Endothelial cell (in vitro differentiated cells): ENCODE measurements at regions not wholly inside any gene's neighbourhood (a gene's known extent, or its start where the extent isn't known, plus 50 kb on each side); places are given as distances from the start of the nearest gene placed in this dataset.

Source experiments
- DNase-seq: peaks from one replicate; pipeline ENCODE4 v3.0.0; 2021; ENCODE audit warnings: low spot score
- H3K27ac Mint-ChIP-seq: one replicate; pipeline ENCODE4 v1.8.0; 2021; ENCODE audit warnings: mixed read lengths, inconsistent platforms; ENCODE audit not compliant: unreplicated experiment
- H3K27me3 Mint-ChIP-seq: one replicate; pipeline ENCODE4 v1.8.0; 2021; ENCODE audit warnings: mild to moderate bottlenecking, moderate library complexity, mixed read lengths, inconsistent platforms; ENCODE audit not compliant: unreplicated experiment
- H3K36me3 Mint-ChIP-seq: one replicate; pipeline ENCODE4 v1.8.0; 2021; ENCODE audit warnings: mild to moderate bottlenecking, low read depth, mixed read lengths, inconsistent platforms; ENCODE audit not compliant: unreplicated experiment
- H3K4me1 Mint-ChIP-seq: one replicate; pipeline ENCODE4 v1.8.0; 2021; ENCODE audit warnings: mild to moderate bottlenecking, mixed read lengths, inconsistent platforms; ENCODE audit not compliant: unreplicated experiment
- H3K4me3 Mint-ChIP-seq: one replicate; pipeline ENCODE4 v1.8.0; 2021; ENCODE audit warnings: mild to moderate bottlenecking, mixed read lengths, inconsistent platforms; ENCODE audit not compliant: unreplicated experiment
- H3K9me3 Mint-ChIP-seq: one replicate; pipeline ENCODE4 v1.8.0; 2021; ENCODE audit warnings: mixed read lengths, inconsistent platforms; ENCODE audit not compliant: unreplicated experiment
- CTCF ChIP-seq: fragments of 200-600 bp; sonication (generic); IDR thresholded peaks from one replicate; pipeline ENCODE4 v1.5.0; 2021; ENCODE audit warnings: antibody characterized with exemption; ENCODE audit not compliant: unreplicated experiment

DNA sequence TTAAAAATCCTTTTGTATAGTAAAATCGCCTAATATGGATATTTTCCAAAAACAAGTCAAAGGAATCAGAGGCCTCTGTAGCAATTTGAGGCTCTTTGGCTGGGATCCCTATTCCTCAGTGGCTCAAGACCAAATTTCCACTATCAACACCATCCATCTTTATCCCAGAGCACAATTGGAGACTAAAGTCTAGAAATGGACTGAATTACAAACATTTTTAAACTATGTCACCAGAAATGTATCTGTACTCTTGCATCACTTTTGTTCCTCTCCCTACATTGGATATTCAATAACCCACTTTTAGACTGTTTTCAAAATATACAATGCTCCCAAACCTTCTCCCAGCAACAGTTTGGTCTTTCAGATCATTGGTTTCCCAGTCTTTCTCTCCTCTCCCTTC lies 140.4 kb upstream of the KLHL29 start:
- Mint-ChIP-seq H3K36me3 (no peaks in the 10 kb centered on the region), H3K27ac (no peak overlapping the region), H3K9me3 (no peaks in the 10 kb centered on the region), H3K4me1 (no peaks in the 10 kb centered on the region), H3K4me3 (no peak overlapping the region), H3K27me3 (peaks cover under 1% of the 10 kb centered on the region)
- no peak for DNase-seq
- TF ChIP-seq CTCF, result no peak

DNA sequence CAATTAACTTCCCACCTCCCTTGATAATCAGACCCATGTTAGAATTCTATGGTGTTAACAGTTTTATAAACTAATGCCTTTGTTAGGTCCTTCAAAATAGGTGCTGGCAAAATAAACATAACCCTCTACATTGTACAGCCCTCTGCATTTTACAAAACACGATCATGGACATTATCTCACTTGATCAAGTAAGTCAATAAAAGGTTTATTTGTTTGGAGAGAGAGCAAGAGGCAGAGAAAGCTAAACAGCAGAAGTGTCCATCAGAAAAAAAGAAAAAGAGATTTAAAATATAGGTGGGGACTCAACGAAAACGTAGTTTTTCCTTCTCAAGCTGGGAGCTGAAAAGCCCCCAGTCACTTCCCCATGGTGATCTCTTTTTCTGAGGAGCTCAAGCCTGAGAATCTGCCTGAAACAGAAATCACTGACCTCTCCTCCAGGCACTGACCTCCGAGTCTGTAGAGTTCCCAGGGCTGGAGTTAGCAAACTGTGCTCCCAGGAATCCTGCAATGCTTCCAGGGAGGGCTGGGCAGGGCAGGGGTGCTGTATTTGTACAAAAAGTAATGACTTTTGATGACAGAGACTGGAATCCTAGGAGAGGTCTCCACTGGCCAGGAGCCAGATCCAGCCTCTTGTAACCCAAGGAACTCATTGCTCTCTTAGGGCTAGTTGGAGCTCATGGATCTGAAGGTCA lies 137.8 kb upstream of the KLHL29 start:
- Mint-ChIP-seq H3K4me1 (no peaks in the 10 kb centered on the region), H3K36me3 (no peaks in the 10 kb centered on the region), H3K4me3 (no peak overlapping the region), H3K27me3 (peaks cover 4% of the 10 kb centered on the region), H3K27ac (no peak overlapping the region), H3K9me3 (no peaks in the 10 kb centered on the region)
- DNase-seq, result no peak
- TF ChIP-seq CTCF, result no peak

GRCh38 chr2:23248667-23249066 lies 136.3 kb upstream of the KLHL29 start:
- no peaks in the 10 kb centered on the region for H3K4me1 Mint-ChIP-seq
- TF ChIP-seq CTCF, result no peak
- no peak overlapping the region for H3K4me3 Mint-ChIP-seq
- no peaks in the 10 kb centered on the region for H3K9me3 Mint-ChIP-seq
- no peaks in the 10 kb centered on the region for H3K36me3 Mint-ChIP-seq
- peaks cover 4% of the 10 kb centered on the region for H3K27me3 Mint-ChIP-seq
- no peak for DNase-seq
- H3K27ac Mint-ChIP-seq, result no peak overlapping the region

- Mint-ChIP-seq H3K4me1 (no peaks in the 10 kb centered on the region), H3K27ac (no peak overlapping the region), H3K36me3 (no peaks in the 10 kb centered on the region), H3K9me3 (no peaks in the 10 kb centered on the region), H3K27me3 (peaks cover 4% of the 10 kb centered on the region), H3K4me3 (no peak overlapping the region)
- DNase-seq, result no peak
- no peak for TF ChIP-seq CTCF
Observed at GRCh38 chr2:23249348-23249747, 135.6 kb upstream of the KLHL29 start.

DNA sequence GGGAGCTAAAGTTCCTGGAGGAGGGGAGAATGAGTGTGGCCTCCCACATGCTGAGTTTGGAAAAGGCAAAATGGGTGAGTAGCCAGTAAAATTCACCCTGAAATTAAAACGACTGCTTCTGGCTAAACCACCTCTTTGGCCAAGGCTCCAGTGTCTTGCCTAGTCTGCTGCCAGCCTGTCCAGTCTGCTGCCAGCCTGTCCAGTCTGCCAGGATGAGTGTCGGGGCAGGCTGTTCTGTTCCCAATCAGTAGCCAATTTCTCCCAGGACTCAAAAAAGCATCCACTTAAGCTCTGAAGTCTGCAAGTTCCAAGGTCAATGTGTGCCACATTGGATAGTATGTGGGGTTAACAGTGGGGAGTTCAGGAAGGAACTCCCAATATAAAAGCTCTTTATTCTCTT lies 134.6 kb upstream of the KLHL29 start:
- TF ChIP-seq CTCF, result no peak
- Mint-ChIP-seq H3K4me3 (no peak overlapping the region), H3K36me3 (no peaks in the 10 kb centered on the region), H3K27ac (no peak overlapping the region), H3K9me3 (no peaks in the 10 kb centered on the region), H3K4me1 (no peaks in the 10 kb centered on the region), H3K27me3 (peaks cover 4% of the 10 kb centered on the region)
- no peak for DNase-seq
